DMS79 treated with DMSO at 0.1 percent for 48 hours (cell line): ENCODE measurements at regions not wholly inside any gene's neighbourhood (a gene's known extent, or its start where the extent isn't known, plus 50 kb on each side); places are given as distances from the start of the nearest gene placed in this dataset.

Experiments
- DNase-seq: peaks from one replicate; lab custom pipeline; 2025; lab: John Stamatoyannopoulos, UW

- no peak for DNase-seq
Observed at GRCh38 chr20:10806539-10806938, 132.7 kb upstream of the JAG1 start.

- DNase-seq = no peak
Observed at GRCh38 chr20:10807013-10807412, 133.2 kb upstream of the JAG1 start.

- DNase-seq = no peak
Observed at GRCh38 chr20:10812759-10813327, 139.0 kb upstream of the JAG1 start.

- no peak for DNase-seq
Observed at GRCh38 chr20:10823585-10823984, 149.8 kb upstream of the JAG1 start.

GRCh38 chr20:10824750-10825500 lies 151.1 kb upstream of the JAG1 start:
- DNase-seq = no peak

GRCh38 chr20:10826111-10826510 lies 152.3 kb upstream of the JAG1 start:
- DNase-seq = no peak

GRCh38 chr20:10828180-10828579 lies 154.4 kb upstream of the JAG1 start:
- DNase-seq = no peak

GRCh38 chr20:10832141-10832540 lies 158.3 kb upstream of the JAG1 start:
- DNase-seq = no peak

- DNase-seq = no peak
Observed at GRCh38 chr20:10837901-10838300, 164.1 kb upstream of the JAG1 start.

- no peak for DNase-seq
Observed at GRCh38 chr20:10842116-10842515, 168.3 kb upstream of the JAG1 start.

- DNase-seq = no peak
Observed at GRCh38 chr20:10843146-10843711, 169.4 kb upstream of the JAG1 start.

GRCh38 chr20:10846766-10847165 lies 173.0 kb upstream of the JAG1 start:
- DNase-seq = no peak

- DNase-seq = no peak
Observed at GRCh38 chr20:10848810-10849370, 175.1 kb upstream of the JAG1 start.

GRCh38 chr20:10853176-10853575 lies 179.4 kb upstream of the JAG1 start:
- DNase-seq = no peak

GRCh38 chr20:10853731-10854130 lies 179.9 kb upstream of the JAG1 start:
- DNase-seq = no peak

GRCh38 chr20:10854976-10855375 lies 181.2 kb upstream of the JAG1 start:
- DNase-seq = no peak

- no peak for DNase-seq
Observed at GRCh38 chr20:10855778-10856177, 182.0 kb upstream of the JAG1 start.

- no peak for DNase-seq
Observed at GRCh38 chr20:10856237-10857015, 182.6 kb upstream of the JAG1 start.

- no peak for DNase-seq
Observed at GRCh38 chr20:10857352-10858070, 183.7 kb upstream of the JAG1 start.

- no peak for DNase-seq
Observed at GRCh38 chr20:10861090-10861489, 187.3 kb upstream of the JAG1 start.

GRCh38 chr20:10861619-10862018 lies 187.8 kb upstream of the JAG1 start:
- no peak for DNase-seq
